ENCODE measurements at regions not wholly inside any gene's neighbourhood (a gene's known extent, or its start where the extent isn't known, plus 50 kb on each side); places are given as distances from the start of the nearest gene placed in this dataset.

DNA sequence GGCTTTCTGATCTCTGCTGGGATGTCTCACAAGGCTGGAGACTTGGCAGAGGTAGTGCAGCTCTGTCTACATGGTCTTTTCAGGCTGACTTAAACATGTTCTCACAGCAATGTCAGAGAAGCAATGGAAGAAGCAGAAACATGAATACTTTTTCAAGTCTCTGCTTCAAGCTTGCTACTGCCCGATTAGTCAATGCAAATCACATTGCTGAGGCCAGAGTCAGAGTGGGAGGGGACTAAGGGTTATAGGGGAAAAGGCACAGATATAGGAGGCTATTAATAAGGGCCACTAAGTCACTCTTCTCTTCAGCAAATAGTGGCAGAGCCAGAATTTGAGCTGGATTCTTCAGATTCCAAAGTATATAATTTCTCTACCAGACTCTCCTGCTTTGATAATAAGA, 390.5 kb downstream of the TMEM135 start:
- intact Hi-C loops (cut with DNase I, micrococcal nuclease): no loop called here
- no peak for TF ChIP-seq CTCF (IDR thresholded peaks at IDR 0.05)
- ATAC-seq (no peak), DNase-seq (no peak)
- Histone ChIP-seq H3K4me1 (ENCODE audit: low read depth) (no peaks in the 10 kb centered on the region), H3K9me3 (no peaks in the 10 kb centered on the region), H3K4me3 (no peak overlapping the region), H3K36me3 (ENCODE audit: low read depth) (no peaks in the 10 kb centered on the region)

DNA sequence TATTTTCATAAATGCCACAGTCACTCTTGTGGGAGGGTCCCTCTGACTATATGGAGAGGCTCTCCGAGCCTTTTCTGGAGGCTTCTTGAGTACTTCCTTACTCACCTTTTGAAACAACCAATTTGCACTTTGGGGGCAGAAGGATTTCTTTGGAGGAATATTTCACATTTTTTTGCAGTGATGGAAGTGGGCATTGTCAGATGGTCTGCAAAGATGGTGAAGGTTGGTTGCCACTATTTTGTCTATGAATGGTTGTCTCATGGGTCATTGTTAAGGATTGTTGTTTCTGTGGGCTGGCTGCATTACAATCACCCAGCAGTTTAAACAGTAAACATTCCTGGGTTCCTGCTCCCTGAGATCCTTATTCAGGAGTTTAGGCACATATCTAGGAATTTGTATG, 388.2 kb downstream of the TMEM135 start:
- H3K4me3 ChIP-seq: no peak overlapping the region
- no peaks in the 10 kb centered on the region for H3K4me1 ChIP-seq (ENCODE audit: low read depth)
- no peak for ATAC-seq
- TF ChIP-seq CTCF (IDR thresholded peaks at IDR 0.05): no peak
- H3K36me3 ChIP-seq (ENCODE audit: low read depth): no peaks in the 10 kb centered on the region
- intact Hi-C loops (cut with DNase I, micrococcal nuclease): no loop called here
- no peak for DNase-seq
- H3K9me3 ChIP-seq: no peaks in the 10 kb centered on the region

DNA sequence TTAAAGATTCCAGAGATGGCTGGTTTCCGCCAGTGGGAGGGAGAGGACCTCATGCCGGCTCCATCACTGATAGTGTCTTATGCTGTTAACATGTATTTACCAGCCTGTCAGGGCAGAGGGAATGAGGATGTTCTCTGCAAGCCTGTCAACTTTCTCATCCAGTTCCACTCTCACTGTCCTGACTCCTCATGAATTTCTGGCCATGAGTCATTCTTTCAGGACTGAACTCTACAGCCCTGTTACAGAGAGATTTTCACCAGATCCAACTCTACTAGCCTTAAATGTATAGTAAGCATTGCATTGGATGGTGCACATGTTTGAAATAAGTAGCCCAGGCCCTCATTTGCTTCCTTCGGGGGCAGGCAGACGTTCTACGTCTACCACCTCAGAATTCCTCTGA, 387.7 kb downstream of the TMEM135 start:
- no peaks in the 10 kb centered on the region for H3K9me3 ChIP-seq
- TF ChIP-seq CTCF (IDR thresholded peaks at IDR 0.05): no peak
- ATAC-seq: no peak
- no peak for DNase-seq
- no peaks in the 10 kb centered on the region for H3K4me1 ChIP-seq (ENCODE audit: low read depth)
- intact Hi-C loops (cut with DNase I, micrococcal nuclease): no loop called here
- H3K36me3 ChIP-seq (ENCODE audit: low read depth): no peaks in the 10 kb centered on the region
- no peak overlapping the region for H3K4me3 ChIP-seq

- no peak for TF ChIP-seq CTCF (IDR thresholded peaks at IDR 0.05)
- DNase-seq: no peak
- intact Hi-C loops (cut with DNase I, micrococcal nuclease): loop anchor here (5.0 kb wide), 1 partner anchor 71 kb away; no protein-coding TSS in a partner anchor
- no peak overlapping the region for H3K4me3 ChIP-seq
- ATAC-seq: no peak
- no peaks in the 10 kb centered on the region for H3K36me3 ChIP-seq (ENCODE audit: low read depth)
- H3K9me3 ChIP-seq: no peaks in the 10 kb centered on the region
- H3K4me1 ChIP-seq (ENCODE audit: low read depth): no peaks in the 10 kb centered on the region
Observed at GRCh38 chr11:87423161-87423560, 385.4 kb downstream of the TMEM135 start.

- Histone ChIP-seq H3K4me1 (ENCODE audit: low read depth) (no peaks in the 10 kb centered on the region), H3K4me3 (no peak overlapping the region), H3K9me3 (no peaks in the 10 kb centered on the region), H3K36me3 (ENCODE audit: low read depth) (no peaks in the 10 kb centered on the region)
- TF ChIP-seq CTCF (IDR thresholded peaks at IDR 0.05): no peak
- DNase-seq (no peak), ATAC-seq (no peak)
- intact Hi-C loops (cut with DNase I, micrococcal nuclease): loop anchor here (5.0 kb wide), 1 partner anchor 70 kb away; no protein-coding TSS in a partner anchor
Observed at GRCh38 chr11:87422566-87422965, 384.8 kb downstream of the TMEM135 start.

DNA sequence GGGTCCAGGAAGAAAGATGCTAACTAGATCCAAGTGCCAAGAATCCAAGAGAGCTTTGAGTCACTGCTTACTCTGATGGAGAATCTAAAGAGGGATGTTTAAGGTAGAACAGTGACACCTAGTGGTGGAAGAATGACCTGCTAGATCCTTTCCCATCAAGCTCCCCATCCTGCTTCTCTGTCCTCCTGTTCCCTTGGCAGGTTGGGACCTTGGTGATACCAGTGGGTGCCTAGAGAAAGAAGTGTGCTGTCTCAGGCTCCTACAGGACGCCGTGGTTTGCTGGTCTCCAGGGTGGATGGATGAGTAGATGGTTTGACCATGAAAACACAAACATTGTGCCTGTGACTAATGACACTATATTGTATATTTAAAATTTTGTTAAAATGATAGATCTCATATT, 383.7 kb downstream of the TMEM135 start:
- TF ChIP-seq CTCF (IDR thresholded peaks at IDR 0.05): peak; percentile 39
- ATAC-seq (peak; percentile 83), DNase-seq (peak in 1 of 3 donors; percentile 86)
- Histone ChIP-seq H3K4me3 (no peak overlapping the region), H3K36me3 (ENCODE audit: low read depth) (no peaks in the 10 kb centered on the region), H3K4me1 (ENCODE audit: low read depth) (no peaks in the 10 kb centered on the region), H3K9me3 (no peaks in the 10 kb centered on the region)
- intact Hi-C loops (cut with DNase I, micrococcal nuclease): loop anchor here (5.0 kb wide), 1 partner anchor 69 kb away; no protein-coding TSS in a partner anchor
